Activated CD4-positive, CD25-positive, alpha-beta regulatory T cell (primary cell): ENCODE measurements at regions not wholly inside any gene's neighbourhood (a gene's known extent, or its start where the extent isn't known, plus 50 kb on each side); places are given as distances from the start of the nearest gene placed in this dataset.
"Not testable (repeated sequence)": the region's sequence is repeated elsewhere in the genome, so short reads cannot be mapped to it uniquely, and the experiment has no call there.

Experiments used
- DNase-seq, 4 experiments: peaks; one replicate each; lab custom pipeline; 2025; lab: John Stamatoyannopoulos, UW

- DNase-seq, result no peak
Measured at GRCh38 chr10:10032991-10033390, 984.7 kb upstream of the CELF2 start.

- DNase-seq, result no peak
Measured at GRCh38 chr10:10038348-10038747, 979.3 kb upstream of the CELF2 start.

- no peak for DNase-seq
Measured at GRCh38 chr10:10039595-10039994, 978.1 kb upstream of the CELF2 start.

- no peak for DNase-seq
Measured at GRCh38 chr10:10043083-10043482, 974.6 kb upstream of the CELF2 start.

GRCh38 chr10:10044922-10045764 lies 972.5 kb upstream of the CELF2 start:
- DNase-seq, result no peak

GRCh38 chr10:10045765-10046028 lies 972.0 kb upstream of the CELF2 start:
- DNase-seq, result no peak

GRCh38 chr10:10047426-10047825 lies 970.2 kb upstream of the CELF2 start:
- no peak for DNase-seq

- DNase-seq, result no peak
Measured at GRCh38 chr10:10053051-10053450, 964.6 kb upstream of the CELF2 start.

- no peak for DNase-seq
Measured at GRCh38 chr10:10054466-10054865, 963.2 kb upstream of the CELF2 start.

- no peak for DNase-seq
Measured at GRCh38 chr10:10055656-10056442, 961.8 kb upstream of the CELF2 start.

GRCh38 chr10:10056961-10057360 lies 960.7 kb upstream of the CELF2 start:
- no peak for DNase-seq

GRCh38 chr10:10067644-10068043 lies 950.0 kb upstream of the CELF2 start:
- DNase-seq, result no peak

GRCh38 chr10:10074847-10075246 lies 942.8 kb upstream of the CELF2 start:
- not testable (repeated sequence) for DNase-seq

- no peak for DNase-seq
Measured at GRCh38 chr10:10078446-10078845, 939.2 kb upstream of the CELF2 start.

GRCh38 chr10:10092581-10092980 lies 925.1 kb upstream of the CELF2 start:
- DNase-seq, result no peak

- no peak for DNase-seq
Measured at GRCh38 chr10:10093021-10093420, 924.7 kb upstream of the CELF2 start.

- no peak for DNase-seq
Measured at GRCh38 chr10:10094691-10095090, 923.0 kb upstream of the CELF2 start.

- DNase-seq, result no peak
Measured at GRCh38 chr10:10096296-10096695, 921.4 kb upstream of the CELF2 start.

GRCh38 chr10:10096898-10097297 lies 920.8 kb upstream of the CELF2 start:
- no peak for DNase-seq

GRCh38 chr10:10101106-10101505 lies 916.6 kb upstream of the CELF2 start:
- DNase-seq, result no peak

GRCh38 chr10:10110844-10111490 lies 906.7 kb upstream of the CELF2 start:
- DNase-seq, result no peak

GRCh38 chr10:10118131-10118530 lies 899.5 kb upstream of the CELF2 start:
- no peak for DNase-seq

- no peak for DNase-seq
Measured at GRCh38 chr10:10120671-10121070, 897.0 kb upstream of the CELF2 start.
